DMS53 (cell line): ENCODE measurements at regions not wholly inside any gene's neighbourhood (a gene's known extent, or its start where the extent isn't known, plus 50 kb on each side); places are given as distances from the start of the nearest gene placed in this dataset.

ENCODE experiments used
- DNase-seq: peaks from one replicate; lab custom pipeline; 2025; lab: John Stamatoyannopoulos, UW

DNA sequence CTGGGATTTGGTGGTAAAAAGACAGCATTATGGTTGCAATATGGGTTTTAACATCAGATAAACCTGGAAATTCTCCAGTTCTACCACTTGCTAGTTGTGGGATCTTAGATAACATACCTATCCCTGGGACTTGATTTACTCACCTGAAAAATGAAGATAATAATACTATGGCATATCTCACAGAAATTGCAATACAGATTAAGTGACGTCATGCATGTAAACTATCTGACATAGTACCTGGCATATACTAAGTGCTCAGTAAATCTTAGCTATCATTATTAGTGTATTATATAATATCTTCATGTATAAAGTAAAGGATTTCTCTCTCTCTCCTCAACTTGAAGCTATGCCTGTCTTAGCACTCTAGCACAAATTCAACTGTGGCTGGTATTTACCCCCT is 192.5 kb downstream of the PCDH19 start:
- no peak for DNase-seq

DNA sequence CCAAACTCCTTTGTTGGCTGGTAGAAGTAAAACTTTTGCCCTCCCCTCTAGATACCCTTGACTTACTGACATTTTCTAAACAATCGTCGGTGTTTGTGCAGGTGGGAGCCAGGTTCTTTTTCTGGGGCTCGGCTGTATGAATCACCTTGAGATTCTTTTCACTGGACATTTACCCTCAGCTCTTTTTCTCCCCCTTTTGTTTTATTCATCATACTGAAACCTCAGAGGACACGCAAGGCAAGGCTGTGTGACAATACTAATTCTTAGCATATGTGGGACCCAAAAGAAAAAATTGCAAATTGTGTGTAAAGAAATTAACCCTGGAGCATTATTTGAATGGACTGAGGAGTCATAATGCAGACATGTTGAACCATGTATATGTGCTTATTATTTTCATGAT is 194.0 kb downstream of the PCDH19 start:
- no peak for DNase-seq

DNA sequence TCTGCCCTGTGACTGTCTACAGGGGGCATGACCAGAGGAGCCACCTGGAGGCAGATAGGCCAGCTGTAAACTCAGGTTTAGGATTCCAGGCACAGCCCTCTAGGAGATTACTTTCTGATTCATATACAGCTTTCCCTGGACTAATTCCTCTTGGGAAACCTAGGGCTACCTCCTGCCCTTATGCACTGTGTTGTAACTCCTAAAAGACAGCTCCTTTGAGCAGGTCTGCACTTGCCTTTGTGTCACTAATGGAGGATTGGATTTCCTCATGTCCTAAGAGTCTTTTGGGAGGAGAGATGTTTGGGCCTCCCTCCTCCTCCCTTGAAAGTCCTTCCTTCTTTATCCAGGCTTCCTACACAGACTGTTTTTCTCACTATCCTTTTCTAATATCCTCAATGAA is 202.0 kb downstream of the PCDH19 start:
- DNase-seq: no peak

DNA sequence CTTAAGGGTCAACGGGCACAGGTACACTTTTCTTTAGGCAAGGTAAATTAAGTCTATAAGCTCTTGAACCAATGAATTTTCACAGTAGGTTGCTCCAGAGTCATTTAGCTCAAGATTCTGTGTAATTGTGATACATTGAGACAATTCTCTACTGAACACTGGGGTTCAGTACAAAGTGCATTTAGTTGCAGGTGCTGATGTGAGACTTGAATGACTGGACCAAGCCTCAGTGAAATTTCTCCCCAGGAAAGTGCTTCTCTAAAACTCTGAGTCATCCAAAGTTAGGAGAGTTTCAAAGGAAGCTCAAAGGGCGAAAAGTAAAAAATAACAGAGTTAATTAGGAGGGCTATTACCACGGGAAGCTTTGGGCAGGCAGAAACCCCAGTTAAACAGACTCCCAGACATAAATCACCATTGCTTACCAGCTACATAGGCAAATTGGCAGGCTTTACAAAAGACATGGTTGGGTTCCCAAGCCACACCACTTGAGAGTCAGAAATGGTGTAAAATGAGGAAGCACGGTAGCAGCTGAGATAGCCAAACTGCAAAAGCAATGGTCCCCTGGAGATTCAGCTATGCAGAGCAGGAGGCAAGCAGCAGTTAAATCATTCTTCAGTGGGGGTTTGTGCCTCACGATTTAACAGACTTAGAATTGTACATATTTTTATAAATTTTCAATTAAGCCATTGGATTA is 202.6 kb downstream of the PCDH19 start:
- peak; percentile 0 for DNase-seq

DNA sequence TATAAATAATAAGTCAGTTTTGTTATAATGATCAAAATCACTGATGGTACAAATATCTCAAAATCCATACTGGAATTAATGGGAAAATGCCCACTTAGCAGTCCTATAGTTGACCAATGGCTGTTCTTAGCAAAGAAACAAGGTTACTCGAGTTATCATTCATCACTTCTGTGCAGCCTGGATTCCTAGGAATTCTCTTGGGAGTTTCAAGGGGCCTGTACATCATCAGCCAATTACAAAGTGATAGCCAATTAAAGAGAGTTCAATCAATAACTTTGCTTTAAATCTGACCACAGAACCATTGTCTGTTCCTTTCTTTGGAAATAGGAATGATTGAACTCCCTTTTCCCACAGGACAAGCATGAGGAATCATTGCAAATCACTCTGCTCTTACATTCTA is 205.5 kb downstream of the PCDH19 start:
- no peak for DNase-seq

DNA sequence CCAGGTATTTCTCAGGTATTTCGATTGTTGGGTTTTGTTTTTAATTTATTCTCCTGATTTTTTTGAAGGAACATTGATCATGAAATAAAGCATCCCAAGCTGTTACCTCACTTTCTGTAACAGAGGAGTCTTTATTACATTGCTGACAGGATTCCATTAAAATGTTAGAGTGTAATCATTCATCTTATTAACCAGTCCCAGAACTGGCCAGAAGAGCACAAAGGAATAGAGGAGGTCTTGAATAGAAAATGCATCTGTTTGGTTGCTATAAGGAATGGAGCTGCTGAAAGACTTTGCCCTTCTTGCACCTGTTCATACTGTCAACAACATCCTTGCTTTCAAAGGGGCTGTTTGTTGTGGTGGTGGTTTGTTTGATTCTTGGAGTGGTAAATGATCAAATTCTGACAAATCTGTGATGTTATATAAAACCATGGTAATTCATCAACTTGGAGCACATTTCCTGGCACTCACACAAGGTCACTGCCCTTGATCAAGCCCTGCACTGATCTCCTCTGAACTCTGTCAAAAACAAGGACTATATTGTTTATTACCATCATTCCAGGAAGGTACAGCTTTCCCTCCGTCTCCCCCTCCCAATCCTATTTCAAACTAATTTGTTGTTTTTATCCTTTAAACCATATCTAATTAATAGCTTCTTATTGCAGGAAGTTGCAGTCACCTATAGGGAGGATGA is 215.8 kb downstream of the PCDH19 start:
- DNase-seq: peak; percentile 32
